OCI-LY3 (cell line): ENCODE measurements at regions not wholly inside any gene's neighbourhood (a gene's known extent, or its start where the extent isn't known, plus 50 kb on each side); places are given as distances from the start of the nearest gene placed in this dataset.

Experiments used
- H2AFZ ChIP-seq: fragments of 200-600, 300-600 bp; shearing (Covaris generic); 2 replicates; pipeline ENCODE4 v1.6.0; 2014; ENCODE audit warnings: antibody characterized with exemption, low read depth, low read length
- H3K27ac ChIP-seq: fragments of 200-600, 300-600 bp; sonication (generic); 2 replicates; pipeline ENCODE4 v1.5.1; 2014; ENCODE audit warnings: mild to moderate bottlenecking, low read length, moderate library complexity, mixed read lengths
- H3K27me3 ChIP-seq: fragments of 200-600, 300-600 bp; sonication (generic); 2 replicates; pipeline ENCODE4 v1.6.1; 2014; ENCODE audit warnings: low read depth, low read length, mixed read lengths
- H3K36me3 ChIP-seq: fragments of 200-600, 300-600 bp; sonication (generic); replicated peaks from 2 replicates; pipeline ENCODE3; 2014; ENCODE audit warnings: low read depth, low read length, mixed read lengths
- H3K4me1 ChIP-seq: fragments of 300-600, 200-600 bp; sonication (generic); 2 replicates; pipeline ENCODE4 v1.6.1; 2014; ENCODE audit warnings: low read length, mixed read lengths
- H3K4me2 ChIP-seq: fragments of 200-600, 300-600 bp; sonication (generic); 2 replicates; pipeline ENCODE4 v1.6.1; 2014; ENCODE audit warnings: low read length, mixed read lengths
- H3K4me3 ChIP-seq: fragments of 300-600, 200-600 bp; sonication (generic); 2 replicates; pipeline ENCODE4 v1.5.1; 2014; ENCODE audit warnings: antibody characterized with exemption, mild to moderate bottlenecking, low read length, moderate library complexity
- H3K79me2 ChIP-seq: fragments of 300-600, 200-600 bp; shearing (Covaris generic); 2 replicates; pipeline ENCODE4 v1.6.1; 2014; ENCODE audit warnings: mild to moderate bottlenecking, low read length, mixed read lengths
- H3K9ac ChIP-seq: fragments of 300-600, 200-600 bp; shearing (Covaris generic); 2 replicates; pipeline ENCODE4 v1.6.0; 2014; ENCODE audit warnings: mild to moderate bottlenecking, low read length, moderate library complexity
- H3K9me3 ChIP-seq: fragments of 200-600, 300-600 bp; shearing (Covaris generic); 2 replicates; pipeline ENCODE4 v1.6.1; 2014; ENCODE audit warnings: low read length, mixed read lengths; ENCODE audit not compliant: insufficient read depth
- H4K20me1 ChIP-seq: fragments of 200-600, 300-600 bp; sonication (generic); 2 replicates; pipeline ENCODE4 v1.6.1; 2016; ENCODE audit warnings: low read length, mixed read lengths; ENCODE audit not compliant: insufficient read depth
- EZH2phosphoT487 ChIP-seq: fragments of 200-600 bp; shearing (Covaris generic); IDR thresholded peaks from 2 replicates; pipeline ENCODE4 v1.6.1; 2018; ENCODE audit warnings: antibody characterized with exemption, mixed run types, low read depth
- TF ChIP-seq, protein P1 (sequence below): fragments of 200-600, 300-600 bp; sonication (generic); IDR thresholded peaks from 2 replicates; pipeline ENCODE4 v1.5.1; 2014; ENCODE audit warnings: antibody characterized with exemption, low read length, low read depth

DNA sequence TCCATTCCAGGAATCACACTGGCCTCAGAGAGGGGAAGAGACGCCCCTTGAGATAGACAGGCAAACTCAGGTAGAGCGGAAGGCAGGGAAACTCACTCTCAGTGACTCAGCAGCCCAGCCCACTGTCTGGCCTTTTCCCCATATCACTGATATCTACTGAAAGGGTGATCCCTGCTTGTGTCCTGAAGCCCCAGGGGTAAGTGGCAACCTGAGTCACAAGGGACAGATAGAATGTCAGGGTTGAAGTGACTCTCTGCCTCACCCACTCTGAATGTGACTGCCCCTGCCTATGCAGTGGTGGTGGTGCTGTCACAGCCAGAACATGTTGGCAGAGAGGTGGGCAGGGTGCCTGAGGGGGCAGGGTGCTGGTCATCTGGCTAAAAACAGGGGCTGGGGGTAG is 157.5 kb upstream of the FGGY start:
- no peaks in the 10 kb centered on the region for H3K9me3 ChIP-seq
- no peak overlapping the region for H3K27ac ChIP-seq
- H3K36me3 ChIP-seq: no peaks in the 10 kb centered on the region
- H3K79me2 ChIP-seq: no peaks in the 10 kb centered on the region
- TF ChIP-seq, protein P1, sequence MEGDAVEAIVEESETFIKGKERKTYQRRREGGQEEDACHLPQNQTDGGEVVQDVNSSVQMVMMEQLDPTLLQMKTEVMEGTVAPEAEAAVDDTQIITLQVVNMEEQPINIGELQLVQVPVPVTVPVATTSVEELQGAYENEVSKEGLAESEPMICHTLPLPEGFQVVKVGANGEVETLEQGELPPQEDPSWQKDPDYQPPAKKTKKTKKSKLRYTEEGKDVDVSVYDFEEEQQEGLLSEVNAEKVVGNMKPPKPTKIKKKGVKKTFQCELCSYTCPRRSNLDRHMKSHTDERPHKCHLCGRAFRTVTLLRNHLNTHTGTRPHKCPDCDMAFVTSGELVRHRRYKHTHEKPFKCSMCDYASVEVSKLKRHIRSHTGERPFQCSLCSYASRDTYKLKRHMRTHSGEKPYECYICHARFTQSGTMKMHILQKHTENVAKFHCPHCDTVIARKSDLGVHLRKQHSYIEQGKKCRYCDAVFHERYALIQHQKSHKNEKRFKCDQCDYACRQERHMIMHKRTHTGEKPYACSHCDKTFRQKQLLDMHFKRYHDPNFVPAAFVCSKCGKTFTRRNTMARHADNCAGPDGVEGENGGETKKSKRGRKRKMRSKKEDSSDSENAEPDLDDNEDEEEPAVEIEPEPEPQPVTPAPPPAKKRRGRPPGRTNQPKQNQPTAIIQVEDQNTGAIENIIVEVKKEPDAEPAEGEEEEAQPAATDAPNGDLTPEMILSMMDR: no peak
- no peak for TF ChIP-seq EZH2phosphoT487
- H3K4me3 ChIP-seq: no peak overlapping the region
- no peaks in the 10 kb centered on the region for H3K27me3 ChIP-seq
- H3K9ac ChIP-seq: no peak overlapping the region
- H3K4me2 ChIP-seq: no peak overlapping the region
- 0 out of 2 replicates have a peak, but pooled peaks cover 4% of the 10 kb centered on the region for H3K4me1 ChIP-seq
- H2AFZ ChIP-seq: no peak overlapping the region
- no peaks in the 10 kb centered on the region for H4K20me1 ChIP-seq

DNA sequence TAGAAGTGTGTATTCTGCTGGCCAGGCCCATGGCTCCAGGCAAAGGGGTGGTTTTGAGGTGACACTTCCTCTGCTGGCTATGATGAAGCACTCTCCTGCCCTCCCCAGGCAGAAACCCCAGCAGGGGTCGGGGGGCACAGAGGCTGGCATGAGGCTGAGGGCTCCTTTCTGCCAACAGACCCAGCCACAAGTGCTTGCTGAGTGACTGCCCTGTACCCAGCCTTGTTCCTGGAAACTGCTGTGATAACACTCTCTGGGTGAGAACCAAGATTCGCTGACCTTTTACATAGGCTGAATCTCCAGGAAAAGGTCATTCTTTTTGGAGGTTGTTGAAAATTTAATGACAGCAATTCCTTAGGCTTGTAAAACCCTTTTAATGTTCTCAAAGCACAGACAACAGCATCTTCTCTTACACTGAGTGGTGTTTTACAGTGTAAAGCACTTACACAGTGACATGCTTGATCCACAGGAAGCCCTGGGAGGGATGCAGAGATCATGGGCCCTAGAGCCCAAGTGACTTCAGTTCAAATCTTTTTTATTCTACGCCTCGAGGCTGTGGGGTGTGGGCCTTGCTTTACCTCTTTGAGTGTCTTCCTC is 155.5 kb upstream of the FGGY start:
- Histone ChIP-seq H3K9ac (no peak overlapping the region), H4K20me1 (no peaks in the 10 kb centered on the region), H3K9me3 (no peaks in the 10 kb centered on the region), H3K27me3 (no peaks in the 10 kb centered on the region), H3K27ac (no peak overlapping the region), H3K4me3 (no peak overlapping the region), H3K36me3 (no peaks in the 10 kb centered on the region), H3K4me1 (peaks cover 7% of the 10 kb centered on the region; the same call in 1 of the 2 replicates), H2AFZ (no peak overlapping the region), H3K4me2 (no peak overlapping the region), H3K79me2 (no peaks in the 10 kb centered on the region)
- TF ChIP-seq, protein P1: no peak
- no peak for TF ChIP-seq EZH2phosphoT487

DNA sequence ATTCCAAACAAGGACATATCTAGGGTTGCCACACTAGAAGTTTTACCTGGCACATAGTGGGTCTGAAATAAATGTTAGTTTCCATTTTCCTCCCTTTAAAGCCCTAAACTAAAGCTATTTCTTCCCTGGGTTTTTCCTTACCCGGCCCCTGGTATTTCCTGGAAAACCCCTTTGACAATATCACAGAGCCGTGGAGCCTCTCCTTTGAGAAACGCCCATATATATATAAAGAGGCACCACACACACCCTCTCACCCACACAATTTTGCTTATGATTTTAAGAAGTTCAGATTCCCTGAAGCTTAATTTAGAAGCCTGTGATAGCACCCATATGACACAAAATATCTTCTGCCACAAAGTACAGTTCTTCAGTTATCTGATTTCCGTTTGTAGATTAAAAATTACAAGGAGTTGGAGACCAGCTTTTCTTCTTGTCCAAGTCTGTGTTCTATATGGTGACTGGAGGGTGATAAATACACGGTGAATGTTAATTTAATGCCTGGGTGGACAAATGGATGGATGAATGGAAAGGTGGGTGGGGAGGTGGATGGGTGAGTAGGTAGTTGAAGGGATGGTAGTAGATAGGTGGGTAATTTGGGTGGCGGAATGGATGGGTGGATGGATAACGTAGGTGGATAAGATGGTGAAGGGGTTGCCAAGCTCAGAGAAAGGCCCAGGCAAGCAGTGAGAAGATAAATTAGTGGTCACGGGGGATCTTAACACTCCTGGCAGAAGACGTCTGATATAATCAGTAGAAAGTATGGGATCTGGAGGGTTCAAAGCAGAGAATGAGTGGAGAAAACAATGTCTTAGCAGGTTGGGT is 154.4 kb upstream of the FGGY start:
- peaks cover 11% of the 10 kb centered on the region; the same call in 1 of the 2 replicates for H3K4me1 ChIP-seq

DNA sequence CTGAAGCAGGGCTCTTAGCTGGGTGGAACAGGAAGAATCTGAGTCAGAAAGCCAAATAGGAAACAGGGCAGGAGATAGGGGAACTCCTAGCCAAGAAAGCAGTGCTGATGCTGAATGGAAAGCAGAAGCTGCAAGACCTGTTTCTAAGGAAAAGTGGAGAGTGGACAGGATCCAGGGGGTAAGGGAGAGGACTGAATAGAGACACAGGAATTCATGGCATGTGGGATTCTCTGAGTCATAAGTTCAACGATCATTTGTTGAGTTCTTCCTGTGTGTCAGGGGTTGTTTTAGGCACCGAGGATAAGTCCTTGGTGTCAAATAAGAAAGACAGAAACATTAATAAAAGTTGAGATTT is 153.8 kb upstream of the FGGY start:
- Histone ChIP-seq H3K36me3 (no peaks in the 10 kb centered on the region), H3K9me3 (no peaks in the 10 kb centered on the region), H3K9ac (no peak overlapping the region), H3K79me2 (no peaks in the 10 kb centered on the region), H3K4me3 (no peak overlapping the region), H4K20me1 (no peaks in the 10 kb centered on the region), H3K4me1 (peaks cover 11% of the 10 kb centered on the region; the same call in 1 of the 2 replicates), H2AFZ (no peak overlapping the region), H3K27me3 (no peaks in the 10 kb centered on the region), H3K4me2 (no peak overlapping the region), H3K27ac (no peak overlapping the region)
- TF ChIP-seq, protein P1: no peak
- TF ChIP-seq EZH2phosphoT487: no peak

More for the DNA sequence above, 154.4 kb upstream of the FGGY start:
- Histone ChIP-seq H3K9ac (no peak overlapping the region), H2AFZ (no peak overlapping the region), H3K27ac (no peak overlapping the region), H3K27me3 (no peaks in the 10 kb centered on the region), H3K4me3 (no peak overlapping the region), H3K9me3 (no peaks in the 10 kb centered on the region), H4K20me1 (no peaks in the 10 kb centered on the region), H3K4me2 (no peak overlapping the region), H3K36me3 (no peaks in the 10 kb centered on the region), H3K79me2 (no peaks in the 10 kb centered on the region)
- no peak for TF ChIP-seq EZH2phosphoT487
- TF ChIP-seq, protein P1: no peak
